UCSD-AML1 (cell line): ENCODE measurements at regions not wholly inside any gene's neighbourhood (a gene's known extent, or its start where the extent isn't known, plus 50 kb on each side); places are given as distances from the start of the nearest gene placed in this dataset.

Experiments used
- DNase-seq: peaks from one replicate; lab custom pipeline; 2025; ENCODE audit not compliant: unreplicated experiment; lab: John Stamatoyannopoulos, UW

GRCh38 chr3:166367947-166368533 lies 530.8 kb upstream of the BCHE start:
- DNase-seq: peak; percentile 8

- no peak for DNase-seq
Measured at GRCh38 chr3:166362698-166363097, 525.5 kb upstream of the BCHE start.

GRCh38 chr3:166360720-166361119 lies 523.5 kb upstream of the BCHE start:
- DNase-seq: no peak

- no peak for DNase-seq
Measured at GRCh38 chr3:166351461-166351860, 514.2 kb upstream of the BCHE start.

GRCh38 chr3:166340604-166341266 lies 503.5 kb upstream of the BCHE start:
- DNase-seq: no peak

- DNase-seq: no peak
Measured at GRCh38 chr3:166324401-166324800, 487.2 kb upstream of the BCHE start.

GRCh38 chr3:166322391-166322790 lies 485.2 kb upstream of the BCHE start:
- DNase-seq: no peak

- DNase-seq: no peak
Measured at GRCh38 chr3:166307756-166308350, 470.6 kb upstream of the BCHE start.

- no peak for DNase-seq
Measured at GRCh38 chr3:166304584-166304983, 467.4 kb upstream of the BCHE start.

GRCh38 chr3:166303681-166304080 lies 466.5 kb upstream of the BCHE start:
- DNase-seq: no peak

- DNase-seq: no peak
Measured at GRCh38 chr3:166302331-166302730, 465.1 kb upstream of the BCHE start.

GRCh38 chr3:166296179-166296783 lies 459.1 kb upstream of the BCHE start:
- no peak for DNase-seq

GRCh38 chr3:166291186-166291955 lies 454.1 kb upstream of the BCHE start:
- DNase-seq: peak; percentile 6

GRCh38 chr3:166285001-166285400 lies 447.8 kb upstream of the BCHE start:
- no peak for DNase-seq

GRCh38 chr3:166283840-166284239 lies 446.6 kb upstream of the BCHE start:
- peak; percentile 22 for DNase-seq

- DNase-seq: no peak
Measured at GRCh38 chr3:166282931-166283330, 445.7 kb upstream of the BCHE start.

- DNase-seq: no peak
Measured at GRCh38 chr3:166279636-166280035, 442.4 kb upstream of the BCHE start.

- DNase-seq: no peak
Measured at GRCh38 chr3:166275024-166275390, 437.8 kb upstream of the BCHE start.

GRCh38 chr3:166274351-166275023 lies 437.3 kb upstream of the BCHE start:
- DNase-seq: no peak

GRCh38 chr3:166270429-166270828 lies 433.2 kb upstream of the BCHE start:
- DNase-seq: no peak

GRCh38 chr3:166265153-166265552 lies 427.9 kb upstream of the BCHE start:
- DNase-seq: no peak
